ENCODE measurements at regions not wholly inside any gene's neighbourhood (a gene's known extent, or its start where the extent isn't known, plus 50 kb on each side); places are given as distances from the start of the nearest gene placed in this dataset.

DNA sequence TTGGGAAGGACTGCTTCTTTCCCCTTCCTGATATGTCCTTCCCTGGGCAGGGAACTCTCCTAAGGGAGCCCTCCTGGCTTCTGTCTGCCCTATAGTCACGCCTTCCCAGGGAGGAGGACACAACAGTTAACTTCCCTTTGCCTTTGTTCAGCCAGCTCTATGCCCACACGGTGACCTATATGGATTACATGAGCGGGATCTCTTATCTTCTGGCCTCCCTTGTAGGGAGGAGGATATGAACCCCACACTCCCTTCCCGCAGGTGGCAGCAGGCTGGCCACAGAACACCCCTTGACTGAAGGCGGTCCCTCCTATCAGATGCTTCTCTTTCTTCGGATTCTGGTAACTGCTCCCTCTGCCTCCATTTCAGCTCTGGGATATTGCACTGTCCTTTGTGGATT is 135.6 kb upstream of the MAX start:
- TF ChIP-seq, protein P1, sequence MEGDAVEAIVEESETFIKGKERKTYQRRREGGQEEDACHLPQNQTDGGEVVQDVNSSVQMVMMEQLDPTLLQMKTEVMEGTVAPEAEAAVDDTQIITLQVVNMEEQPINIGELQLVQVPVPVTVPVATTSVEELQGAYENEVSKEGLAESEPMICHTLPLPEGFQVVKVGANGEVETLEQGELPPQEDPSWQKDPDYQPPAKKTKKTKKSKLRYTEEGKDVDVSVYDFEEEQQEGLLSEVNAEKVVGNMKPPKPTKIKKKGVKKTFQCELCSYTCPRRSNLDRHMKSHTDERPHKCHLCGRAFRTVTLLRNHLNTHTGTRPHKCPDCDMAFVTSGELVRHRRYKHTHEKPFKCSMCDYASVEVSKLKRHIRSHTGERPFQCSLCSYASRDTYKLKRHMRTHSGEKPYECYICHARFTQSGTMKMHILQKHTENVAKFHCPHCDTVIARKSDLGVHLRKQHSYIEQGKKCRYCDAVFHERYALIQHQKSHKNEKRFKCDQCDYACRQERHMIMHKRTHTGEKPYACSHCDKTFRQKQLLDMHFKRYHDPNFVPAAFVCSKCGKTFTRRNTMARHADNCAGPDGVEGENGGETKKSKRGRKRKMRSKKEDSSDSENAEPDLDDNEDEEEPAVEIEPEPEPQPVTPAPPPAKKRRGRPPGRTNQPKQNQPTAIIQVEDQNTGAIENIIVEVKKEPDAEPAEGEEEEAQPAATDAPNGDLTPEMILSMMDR (IDR thresholded peaks at IDR 0.05): no peak
- TF ChIP-seq POLR2A (IDR thresholded peaks at IDR 0.05) (no peak), POLR2AphosphoS5 (IDR thresholded peaks at IDR 0.05) (peak in 2 of 3 donors; percentile 32 to 49), EP300 (IDR thresholded peaks at IDR 0.05) (no peak)
